RWPE2 (cell line): ENCODE measurements at regions not wholly inside any gene's neighbourhood (a gene's known extent, or its start where the extent isn't known, plus 50 kb on each side); places are given as distances from the start of the nearest gene placed in this dataset.

Experiments
- ATAC-seq: fragments of 200-7000 bp; cut with Tn5 transposase; 3 replicates; pipeline ENCODE4 v1.9.1; 2021; ENCODE audit warnings: low read depth
- DNase-seq: peaks from one replicate; pipeline ENCODE4 v3.0.0-alpha.2; 2020; ENCODE audit warnings: low spot score
- H3K27ac ChIP-seq: fragments of 450-650 bp; 2 replicates; pipeline ENCODE4 v1.5.1; 2017; ENCODE audit warnings: mild to moderate bottlenecking; ENCODE audit not compliant: poor library complexity, severe bottlenecking
- H3K27me3 ChIP-seq: fragments of 250-450 bp; sonication (Bioruptor Pico); 2 replicates; pipeline ENCODE4 v1.5.1; 2021; ENCODE audit warnings: mild to moderate bottlenecking, moderate library complexity; ENCODE audit not compliant: insufficient read depth, poor library complexity, severe bottlenecking
- H3K36me3 ChIP-seq: fragments of 250-450 bp; sonication (Bioruptor Pico); 2 replicates; pipeline ENCODE4 v1.5.1; 2020; ENCODE audit warnings: low read depth, mild to moderate bottlenecking, moderate library complexity
- H3K4me1 ChIP-seq: fragments of 250-450 bp; sonication (Bioruptor Pico); 2 replicates; pipeline ENCODE4 v1.5.1; 2021; ENCODE audit warnings: mild to moderate bottlenecking, moderate library complexity; ENCODE audit not compliant: insufficient read depth, poor library complexity, severe bottlenecking
- H3K4me3 ChIP-seq: fragments of 250-450 bp; sonication (Bioruptor Pico); 2 replicates; pipeline ENCODE4 v1.5.1; 2021; ENCODE audit warnings: mild to moderate bottlenecking, moderate library complexity; ENCODE audit not compliant: severe bottlenecking
- H3K9me3 ChIP-seq: fragments of 250-450 bp; sonication (Bioruptor Pico); 2 replicates; pipeline ENCODE4 v1.5.1; 2021; ENCODE audit warnings: mild to moderate bottlenecking, moderate library complexity; ENCODE audit not compliant: severe bottlenecking
- CTCF ChIP-seq: fragments of 450-650 bp; IDR thresholded peaks from one replicate; pipeline ENCODE4 v1.5.1; 2017; ENCODE audit warnings: mild to moderate bottlenecking, moderate library complexity; ENCODE audit not compliant: poor library complexity, severe bottlenecking

GRCh38 chrX:43357741-43358140 is 298.4 kb upstream of the MAOA start:
- Histone ChIP-seq H3K4me3 (no peak overlapping the region), H3K27ac (no peak overlapping the region), H3K36me3 (no peaks in the 10 kb centered on the region), H3K27me3 (no peaks in the 10 kb centered on the region), H3K4me1 (no peaks in the 10 kb centered on the region), H3K9me3 (no peaks in the 10 kb centered on the region)
- ATAC-seq (no peak), DNase-seq (no peak)
- TF ChIP-seq CTCF = no peak

GRCh38 chrX:43373032-43373431 is 283.1 kb upstream of the MAOA start:
- Histone ChIP-seq H3K27me3 (no peaks in the 10 kb centered on the region), H3K36me3 (no peaks in the 10 kb centered on the region), H3K4me1 (no peaks in the 10 kb centered on the region), H3K4me3 (no peak overlapping the region), H3K27ac (no peak overlapping the region), H3K9me3 (no peaks in the 10 kb centered on the region)
- TF ChIP-seq CTCF = no peak
- no peak for ATAC-seq
- DNase-seq = no peak

- TF ChIP-seq CTCF = no peak
- H3K4me3 ChIP-seq = no peak overlapping the region
- ATAC-seq = no peak
- H3K9me3 ChIP-seq = no peaks in the 10 kb centered on the region
- no peaks in the 10 kb centered on the region for H3K27me3 ChIP-seq
- H3K4me1 ChIP-seq = no peaks in the 10 kb centered on the region
- H3K27ac ChIP-seq = no peak overlapping the region
- no peak for DNase-seq
- H3K36me3 ChIP-seq = no peaks in the 10 kb centered on the region
Measured at GRCh38 chrX:43375136-43375535, 281.0 kb upstream of the MAOA start.

- Histone ChIP-seq H3K27me3 (no peaks in the 10 kb centered on the region), H3K9me3 (no peaks in the 10 kb centered on the region), H3K4me3 (no peak overlapping the region), H3K4me1 (no peaks in the 10 kb centered on the region), H3K27ac (no peak overlapping the region), H3K36me3 (no peaks in the 10 kb centered on the region)
- no peak for TF ChIP-seq CTCF
- DNase-seq = no peak
- no peak for ATAC-seq
Measured at GRCh38 chrX:43380704-43381103, 275.4 kb upstream of the MAOA start.

- Histone ChIP-seq H3K9me3 (no peaks in the 10 kb centered on the region), H3K27ac (no peak overlapping the region), H3K4me3 (no peak overlapping the region), H3K36me3 (no peaks in the 10 kb centered on the region), H3K27me3 (no peaks in the 10 kb centered on the region), H3K4me1 (no peaks in the 10 kb centered on the region)
- TF ChIP-seq CTCF = no peak
- ATAC-seq = no peak
- DNase-seq = no peak
Measured at GRCh38 chrX:43386875-43387274, 269.2 kb upstream of the MAOA start.
